ENCODE measurements at regions not wholly inside any gene's neighbourhood (a gene's known extent, or its start where the extent isn't known, plus 50 kb on each side); places are given as distances from the start of the nearest gene placed in this dataset.

- TF ChIP-seq CTCF (IDR thresholded peaks at IDR 0.05; ENCODE audit: borderline replicate concordance, extremely low read depth, low read length, poor library complexity, severe bottlenecking) = no peak
- no peak for TF ChIP-seq EZH2 (IDR thresholded peaks at IDR 0.05; ENCODE audit: borderline replicate concordance, low read depth, low read length, severe bottlenecking)
Observed at GRCh38 chr5:82355053-82355452, 76.9 kb upstream of the RPS23 start.

All from DND-41 (cell line).